Peyer's patch (tissue), 4 donors: ENCODE measurements at regions not wholly inside any gene's neighbourhood (a gene's known extent, or its start where the extent isn't known, plus 50 kb on each side); places are given as distances from the start of the nearest gene placed in this dataset.

Experiments
- POLR2A ChIP-seq, 2 donors: fragments of 450-650 bp; IDR thresholded peaks; one replicate each; pipeline ENCODE4 v1.5.1; 2017; ENCODE audit warnings: antibody characterized with exemption in 2 of 2, mild to moderate bottlenecking in 2 of 2, moderate library complexity in 2 of 2
- TF ChIP-seq, protein P1 (sequence below), 6 experiments: fragments of 450-650 bp in 4 of 6; fragments of 200-600 bp in 2 of 6; sonication (generic) in 1 of 6; IDR thresholded peaks; one replicate each; pipeline ENCODE4 v1.5.1; 2017 to 2019; ENCODE audit warnings: antibody characterized with exemption in 6 of 6, mild to moderate bottlenecking in 3 of 6, moderate library complexity in 1 of 6

DNA sequence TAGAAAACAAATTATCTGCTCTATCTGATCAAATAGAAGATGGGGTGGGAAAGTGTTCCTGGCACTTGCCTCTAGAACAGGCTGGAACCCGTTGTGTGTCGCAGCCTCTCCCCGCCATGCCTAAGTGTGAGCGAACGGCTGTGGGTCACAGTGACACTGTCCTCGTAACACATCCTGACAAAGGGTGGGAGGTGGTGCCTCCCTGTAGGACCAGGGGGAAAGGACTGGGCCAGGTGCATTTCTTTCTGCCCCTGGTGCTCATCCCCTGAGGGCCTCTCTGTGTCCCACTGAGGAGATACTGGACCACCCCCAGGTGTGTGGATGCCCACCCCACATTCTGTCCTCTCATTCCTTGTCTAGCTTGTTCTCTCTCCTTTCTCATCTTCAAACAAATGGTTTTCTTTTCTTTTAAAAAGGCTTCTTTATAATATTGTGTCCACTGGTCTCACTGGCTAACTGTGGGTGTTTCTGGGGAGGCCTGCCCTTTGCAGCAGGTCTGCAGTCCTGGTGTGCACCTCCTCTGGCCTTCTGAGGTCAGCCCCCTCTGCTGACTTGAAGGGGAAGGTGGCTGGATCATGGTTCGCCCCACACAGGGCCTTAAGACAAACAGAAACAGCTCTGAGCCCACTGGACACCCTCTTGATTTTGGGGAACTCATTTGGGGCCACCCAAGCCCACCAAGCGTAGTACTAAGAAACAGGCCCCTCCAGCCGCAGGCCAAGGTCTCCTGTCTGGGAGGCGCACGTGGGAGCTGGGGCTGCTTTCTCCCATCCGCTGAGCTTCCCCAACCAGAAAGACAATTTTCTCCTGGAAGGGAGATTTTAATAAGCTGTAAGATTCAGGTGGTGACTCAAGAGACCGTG lies 152.5 kb upstream of the SOX1 start:
- TF ChIP-seq, protein P1, sequence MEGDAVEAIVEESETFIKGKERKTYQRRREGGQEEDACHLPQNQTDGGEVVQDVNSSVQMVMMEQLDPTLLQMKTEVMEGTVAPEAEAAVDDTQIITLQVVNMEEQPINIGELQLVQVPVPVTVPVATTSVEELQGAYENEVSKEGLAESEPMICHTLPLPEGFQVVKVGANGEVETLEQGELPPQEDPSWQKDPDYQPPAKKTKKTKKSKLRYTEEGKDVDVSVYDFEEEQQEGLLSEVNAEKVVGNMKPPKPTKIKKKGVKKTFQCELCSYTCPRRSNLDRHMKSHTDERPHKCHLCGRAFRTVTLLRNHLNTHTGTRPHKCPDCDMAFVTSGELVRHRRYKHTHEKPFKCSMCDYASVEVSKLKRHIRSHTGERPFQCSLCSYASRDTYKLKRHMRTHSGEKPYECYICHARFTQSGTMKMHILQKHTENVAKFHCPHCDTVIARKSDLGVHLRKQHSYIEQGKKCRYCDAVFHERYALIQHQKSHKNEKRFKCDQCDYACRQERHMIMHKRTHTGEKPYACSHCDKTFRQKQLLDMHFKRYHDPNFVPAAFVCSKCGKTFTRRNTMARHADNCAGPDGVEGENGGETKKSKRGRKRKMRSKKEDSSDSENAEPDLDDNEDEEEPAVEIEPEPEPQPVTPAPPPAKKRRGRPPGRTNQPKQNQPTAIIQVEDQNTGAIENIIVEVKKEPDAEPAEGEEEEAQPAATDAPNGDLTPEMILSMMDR (IDR thresholded peaks at IDR 0.05), result no peak
- no peak for TF ChIP-seq POLR2A (IDR thresholded peaks at IDR 0.05)
